COR-L47 (cell line): ENCODE measurements at regions not wholly inside any gene's neighbourhood (a gene's known extent, or its start where the extent isn't known, plus 50 kb on each side); places are given as distances from the start of the nearest gene placed in this dataset.
"Not testable (repeated sequence)": the region's sequence is repeated elsewhere in the genome, so short reads cannot be mapped to it uniquely, and the experiment has no call there.

Source experiments
- DNase-seq: peaks from one replicate; lab custom pipeline; 2025; lab: John Stamatoyannopoulos, UW

DNA sequence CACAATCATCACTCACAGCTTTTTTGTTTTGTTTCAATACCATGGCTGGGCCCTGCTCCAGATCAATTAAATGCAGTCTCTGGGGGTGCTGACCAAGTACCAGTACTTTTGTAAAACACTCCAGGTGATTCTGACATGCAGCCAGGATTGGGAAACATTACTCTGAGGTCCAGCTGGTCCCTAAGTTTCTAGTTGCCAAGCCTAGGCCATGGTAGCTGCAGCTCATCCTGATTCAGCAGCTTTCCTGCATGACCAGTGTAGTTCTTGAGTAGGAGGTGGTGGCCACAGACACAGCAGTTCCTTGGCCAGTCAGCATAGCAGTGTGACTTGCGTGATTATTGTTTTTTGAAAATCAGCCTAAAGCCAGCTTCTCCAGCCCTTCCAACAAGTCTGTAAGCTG lies 859.1 kb downstream of the DIAPH3 start:
- DNase-seq: peak; percentile 71

- no peak for DNase-seq
These were observed 857.8 kb downstream of the DIAPH3 start for GRCh38 chr13:59305896-59306295.

DNA sequence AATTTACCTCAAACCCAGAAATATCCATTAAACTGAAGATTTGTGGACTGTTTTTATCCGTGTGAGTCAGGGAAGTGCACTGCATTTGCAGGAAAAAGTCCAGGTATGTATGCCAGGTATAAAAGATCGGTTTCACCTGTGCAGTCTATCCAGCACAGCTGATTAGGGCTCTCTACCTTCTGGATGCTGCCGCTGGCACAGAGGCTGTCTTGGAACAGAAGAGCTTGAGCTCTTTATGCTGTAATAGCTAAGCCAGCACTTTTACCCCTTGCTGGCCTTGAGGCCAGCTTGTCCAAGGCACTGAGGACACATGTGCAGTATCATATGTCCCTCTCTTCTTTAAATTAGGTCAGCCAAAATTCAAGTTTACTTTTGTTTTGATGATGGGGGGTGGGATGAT lies 851.0 kb downstream of the DIAPH3 start:
- no peak for DNase-seq

- DNase-seq: peak; percentile 61
These were observed 845.3 kb downstream of the DIAPH3 start for GRCh38 chr13:59318320-59318930.

DNA sequence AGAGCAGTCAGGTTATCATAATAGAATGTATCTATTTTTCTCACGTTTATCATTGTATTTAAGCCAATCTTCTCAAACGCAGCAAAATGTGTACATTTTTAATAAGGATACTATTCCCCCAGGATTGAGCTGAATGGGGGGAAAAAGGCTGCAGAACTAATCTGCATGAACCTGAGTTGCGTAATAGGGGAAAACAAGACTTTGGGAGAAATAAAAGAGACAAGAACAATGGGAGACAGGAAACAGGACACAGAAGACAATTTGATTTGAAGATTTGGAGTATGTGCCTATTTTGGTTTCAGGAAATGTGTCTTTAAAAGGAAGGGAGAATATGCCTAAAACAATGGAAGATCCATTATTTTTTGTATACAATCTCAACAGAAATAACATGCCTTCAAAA lies 844.5 kb downstream of the DIAPH3 start:
- DNase-seq: no peak

- DNase-seq: no peak
These were observed 843.7 kb downstream of the DIAPH3 start for GRCh38 chr13:59320021-59320420.

GRCh38 chr13:59324401-59324800 lies 839.3 kb downstream of the DIAPH3 start:
- DNase-seq: not testable (repeated sequence)

- DNase-seq: no peak
These were observed 837.0 kb downstream of the DIAPH3 start for GRCh38 chr13:59326717-59327116.

DNA sequence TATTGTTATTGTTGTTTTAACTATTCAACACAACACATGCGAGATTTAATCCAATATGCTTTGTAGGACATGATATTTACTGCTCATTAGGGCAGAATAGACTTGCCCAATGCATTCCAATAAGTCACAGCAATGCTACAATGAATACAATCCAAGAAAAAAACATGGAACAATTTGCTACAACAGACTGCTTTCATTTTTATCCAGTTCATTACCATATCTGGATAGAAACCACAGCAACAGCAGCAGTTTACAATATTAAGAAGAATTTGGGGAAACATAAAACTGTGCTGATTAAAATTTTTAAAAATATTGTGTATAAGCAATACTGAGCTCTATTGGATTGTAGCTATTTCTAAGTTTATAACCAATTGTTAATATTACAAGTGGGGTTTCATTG lies 833.0 kb downstream of the DIAPH3 start:
- DNase-seq: no peak

DNA sequence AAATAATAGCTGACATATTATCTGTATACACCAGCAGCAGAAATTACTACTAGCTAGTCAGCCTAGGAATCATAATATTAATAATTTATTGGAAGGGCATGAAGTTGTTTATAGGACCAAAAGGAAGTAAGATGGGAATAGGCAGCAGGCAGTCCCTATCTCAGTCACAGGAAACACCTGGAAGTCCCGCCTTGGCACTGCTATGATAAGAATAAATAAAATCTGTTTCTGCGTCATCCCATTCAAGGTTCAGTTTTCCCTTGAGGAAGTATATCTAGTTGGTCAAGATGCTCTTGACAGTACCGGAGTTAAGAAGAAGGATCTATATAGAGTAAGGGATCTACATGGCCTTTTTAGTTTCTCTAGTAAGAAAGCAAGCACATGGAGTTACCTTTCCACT lies 830.8 kb downstream of the DIAPH3 start:
- no peak for DNase-seq

DNA sequence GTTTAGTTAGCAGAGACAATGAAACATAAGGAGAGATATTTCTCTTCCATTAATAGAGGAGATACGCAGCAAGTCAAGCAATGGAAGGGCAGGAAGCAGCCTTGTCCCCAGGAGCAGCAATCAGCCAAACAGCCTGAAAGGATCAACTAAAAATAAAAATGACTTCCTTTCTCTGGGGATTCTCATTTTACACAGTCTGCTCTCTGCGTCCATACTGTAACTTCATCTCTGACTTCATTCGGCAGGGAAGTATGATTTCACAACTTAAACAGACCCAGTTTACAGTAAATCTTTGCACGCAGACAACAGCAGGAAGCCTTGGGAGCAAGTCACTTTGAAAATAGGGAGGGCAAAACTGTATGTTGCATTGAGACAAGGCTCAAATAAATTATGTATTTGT lies 826.7 kb downstream of the DIAPH3 start:
- DNase-seq: no peak

GRCh38 chr13:59340151-59340550 lies 823.6 kb downstream of the DIAPH3 start:
- DNase-seq: no peak

- no peak for DNase-seq
These were observed 823.1 kb downstream of the DIAPH3 start for GRCh38 chr13:59340581-59340980.

DNA sequence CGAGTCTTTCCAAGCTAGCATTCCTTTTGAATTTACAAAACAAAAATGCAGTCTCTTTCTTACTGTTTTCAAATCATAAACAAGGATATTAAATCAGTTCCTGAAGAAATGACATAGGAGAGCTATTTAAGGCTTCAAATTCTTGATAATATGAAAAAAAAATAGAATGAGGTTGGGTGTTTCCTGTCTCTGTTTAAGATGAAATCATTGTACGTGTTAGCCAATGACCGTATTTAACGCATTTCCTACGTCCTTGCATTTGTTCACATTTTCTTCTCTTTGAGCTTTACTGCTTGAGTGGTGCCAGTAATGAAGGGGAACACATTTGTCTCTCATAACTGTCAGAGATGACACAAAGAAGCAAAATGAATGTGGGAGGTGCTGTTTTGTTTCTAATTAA lies 821.3 kb downstream of the DIAPH3 start:
- no peak for DNase-seq

GRCh38 chr13:59343132-59343531 lies 820.6 kb downstream of the DIAPH3 start:
- no peak for DNase-seq

DNA sequence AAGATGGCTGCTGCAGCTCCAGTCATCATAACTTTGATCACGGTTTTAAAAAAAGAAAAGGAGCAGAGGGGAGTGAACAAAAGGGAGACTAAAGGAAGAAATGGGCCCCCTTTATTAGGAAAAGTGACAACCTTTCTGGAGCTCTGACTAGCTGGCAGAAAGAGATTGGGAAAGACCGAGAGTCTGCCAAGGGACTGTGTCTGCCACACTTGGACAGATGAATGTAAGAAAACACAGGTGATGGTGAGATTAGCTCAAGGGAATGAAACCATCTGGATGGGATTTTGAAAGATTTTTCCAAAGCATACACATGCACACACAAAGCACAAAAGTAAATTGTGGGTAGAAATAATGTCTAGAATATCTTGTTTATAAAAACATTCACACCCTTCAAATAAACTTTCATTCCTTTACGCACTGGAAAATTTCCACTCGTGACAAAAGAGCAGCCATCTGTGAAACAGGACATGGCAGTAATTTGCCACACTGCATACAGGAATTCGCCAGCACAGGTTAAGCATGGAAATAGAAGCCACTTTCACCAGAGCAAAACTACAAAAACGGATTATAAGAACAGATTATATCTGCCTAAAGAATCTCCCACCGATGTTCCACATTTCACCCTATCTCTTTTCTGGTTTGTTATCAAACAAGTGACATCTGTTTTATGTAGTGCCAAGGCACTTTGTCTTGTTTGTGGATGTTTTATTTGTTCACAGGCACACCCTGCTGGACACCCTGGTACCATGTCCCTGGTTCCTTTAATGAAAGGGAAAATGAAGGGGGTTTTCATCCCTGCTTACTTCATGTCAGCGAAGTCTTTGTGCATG lies 819.5 kb downstream of the DIAPH3 start:
- DNase-seq: no peak

GRCh38 chr13:59345311-59345710 lies 818.4 kb downstream of the DIAPH3 start:
- peak; percentile 40 for DNase-seq

GRCh38 chr13:59346999-59347723 lies 816.6 kb downstream of the DIAPH3 start:
- no peak for DNase-seq

DNA sequence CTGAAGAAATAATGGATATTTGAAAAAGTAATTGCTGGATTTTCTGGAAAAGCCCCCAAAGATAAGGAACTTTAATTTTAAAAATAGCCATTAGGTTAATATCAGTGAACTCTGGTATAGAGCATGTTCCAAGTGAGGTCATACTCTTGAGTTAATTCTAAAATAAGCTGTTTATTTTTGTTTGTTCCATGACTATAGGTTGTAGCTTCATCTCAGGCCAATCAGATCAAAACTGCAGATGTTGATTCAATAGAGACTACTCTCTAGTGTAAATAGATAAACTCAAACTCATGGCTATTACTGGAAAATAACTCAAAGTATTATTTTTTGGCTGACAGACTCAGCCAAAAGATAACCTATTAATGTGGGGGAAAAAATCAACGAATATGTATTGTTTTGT lies 815.1 kb downstream of the DIAPH3 start:
- DNase-seq: no peak

DNA sequence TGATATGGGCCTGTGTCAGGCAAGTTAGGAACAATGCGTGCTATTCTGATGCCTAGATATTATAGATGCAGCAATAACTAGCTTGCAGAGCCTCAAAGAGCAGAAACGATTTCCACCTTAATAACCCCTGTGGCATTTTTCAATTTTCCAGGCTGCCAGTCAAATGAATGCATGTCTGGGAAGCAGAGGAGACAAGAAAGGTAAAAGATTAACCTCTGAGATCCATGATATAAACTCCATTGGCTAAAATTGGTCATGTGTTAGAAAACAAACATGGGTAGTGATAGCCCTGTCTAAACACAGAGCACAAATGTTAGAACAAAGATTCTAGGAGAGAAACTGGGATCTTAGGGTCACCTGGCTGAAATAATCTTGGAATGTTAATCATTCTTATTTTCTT lies 811.1 kb downstream of the DIAPH3 start:
- no peak for DNase-seq

- DNase-seq: no peak
These were observed 808.9 kb downstream of the DIAPH3 start for GRCh38 chr13:59354665-59355369.

- DNase-seq: no peak
These were observed 807.1 kb downstream of the DIAPH3 start for GRCh38 chr13:59356607-59357006.
